Esophagus squamous epithelium (tissue), 5 donors: ENCODE measurements at regions not wholly inside any gene's neighbourhood (a gene's known extent, or its start where the extent isn't known, plus 50 kb on each side); places are given as distances from the start of the nearest gene placed in this dataset.

ENCODE experiments used
- DNase-seq: peaks from one replicate; lab custom pipeline; 2025; lab: John Stamatoyannopoulos, UW
- H3K27ac ChIP-seq, 4 donors: fragments of 200-600 bp; sonication (generic); one replicate each; pipeline ENCODE4 v1.5.1; 2016 to 2019; ENCODE audit warnings: mild to moderate bottlenecking in 1 of 4
- H3K27me3 ChIP-seq, 4 donors: fragments of 200-600 bp; sonication (generic); 1 replicate in 3 of 4; 2 replicates in 1 of 4; pipeline versions ENCODE4 v1.5.1 to v1.6.0; 2017 to 2021; ENCODE audit warnings: antibody characterized with exemption in 1 of 4
- H3K36me3 ChIP-seq, 3 donors: fragments of 200-600 bp; sonication (generic); one replicate each; pipeline ENCODE4 v1.5.1; 2016 to 2019
- H3K4me1 ChIP-seq, 3 donors: fragments of 200-600 bp; sonication (generic); one replicate each; pipeline ENCODE4 v1.5.1; 2017 to 2019
- H3K4me3 ChIP-seq, 4 donors: fragments of 200-600 bp; sonication (generic); 1 replicate in 3 of 4; 2 replicates in 1 of 4; pipeline ENCODE4 v1.5.1; 2016 to 2019; ENCODE audit warnings: mild to moderate bottlenecking in 2 of 4, moderate library complexity in 1 of 4
- H3K9me3 ChIP-seq, 3 donors: fragments of 200-600 bp; sonication (generic); one replicate each; pipeline ENCODE4 v1.5.1; 2016 to 2019
- CTCF ChIP-seq, 6 experiments: fragments of 450-650 bp in 4 of 6; fragments of 200-600 bp in 2 of 6; sonication (generic) in 2 of 6; IDR thresholded peaks; one replicate each; pipeline ENCODE4 v1.5.1; 2016 to 2019; ENCODE audit warnings: antibody characterized with exemption in 6 of 6, mild to moderate bottlenecking in 4 of 6, moderate library complexity in 4 of 6
- POLR2A ChIP-seq, 4 donors: fragments of 450-650 bp; IDR thresholded peaks; one replicate each; pipeline ENCODE4 v1.6.1; 2017; ENCODE audit warnings: antibody characterized with exemption in 4 of 4, mild to moderate bottlenecking in 4 of 4, moderate library complexity in 3 of 4
- WGBS, 2 donors: methylation state at CpG; one replicate each; pipeline ENCODE4 v1.1.5; 2018; 5-methylcytosine and 5-hydroxymethylcytosine counted together
- intact Hi-C: fragments of 100-400 bp; cut with DNase I; formaldehyde crosslinking; loops from one replicate; pipeline ENCODE4 v1.15.0; 2022
- donor health status: DM: yes; HTN: yes; CAD: no.

- intact Hi-C loops: no loop called here
- no peak for TF ChIP-seq POLR2A (IDR thresholded peaks at IDR 0.05)
- TF ChIP-seq CTCF (IDR thresholded peaks at IDR 0.05): no peak
- peaks cover 5 to 95% (median 19%) of the 10 kb centered on the region in 4 donors for H3K27me3 ChIP-seq
- H3K4me3 ChIP-seq: no peak overlapping the region
- 73 to 78% methylated on average over 15 to 16 of the region's 20 CpGs for WGBS, 2 donors
- H3K27ac ChIP-seq: no peak overlapping the region
- no peaks in the 10 kb centered on the region for H3K36me3 ChIP-seq
- no peaks in the 10 kb centered on the region for H3K9me3 ChIP-seq
- peaks cover 0 to 25% (median 6%) of the 10 kb centered on the region in 3 donors for H3K4me1 ChIP-seq
- no peak for DNase-seq
These were observed 95.2 kb upstream of the ANO1 start for GRCh38 chr11:69982690-69983570.

- Histone ChIP-seq H3K27me3 (peaks cover 5 to 95% (median 19%) of the 10 kb centered on the region in 4 donors), H3K4me3 (no peak overlapping the region), H3K36me3 (no peaks in the 10 kb centered on the region), H3K27ac (no peak overlapping the region), H3K4me1 (peaks cover 0 to 25% (median 6%) of the 10 kb centered on the region in 3 donors), H3K9me3 (no peaks in the 10 kb centered on the region)
- intact Hi-C loops: no loop called here
- DNase-seq: no peak
- TF ChIP-seq POLR2A (IDR thresholded peaks at IDR 0.05) (no peak), CTCF (IDR thresholded peaks at IDR 0.05) (no peak)
- 71 to 75% methylated on average over 9 of the region's 10 CpGs for WGBS, 2 donors
These were observed 94.6 kb upstream of the ANO1 start for GRCh38 chr11:69983571-69983877.

- H3K27ac ChIP-seq: no peak overlapping the region
- no peak overlapping the region for H3K4me3 ChIP-seq
- H3K9me3 ChIP-seq: no peaks in the 10 kb centered on the region
- no peak for TF ChIP-seq POLR2A (IDR thresholded peaks at IDR 0.05)
- no peak for TF ChIP-seq CTCF (IDR thresholded peaks at IDR 0.05)
- 23 to 27% methylated on average over 5 to 6 of the region's 10 CpGs for WGBS, 2 donors
- no peak for DNase-seq
- intact Hi-C loops: no loop called here
- no peaks in the 10 kb centered on the region for H3K36me3 ChIP-seq
- peaks cover 0 to 25% (median 6%) of the 10 kb centered on the region in 3 donors for H3K4me1 ChIP-seq
- peaks cover 5 to 98% (median 19%) of the 10 kb centered on the region in 4 donors for H3K27me3 ChIP-seq
These were observed 94.1 kb upstream of the ANO1 start for GRCh38 chr11:69983897-69984438.

- no peak overlapping the region for H3K4me3 ChIP-seq
- WGBS, 2 donors: 16 to 20% methylated on average over 14 of the region's 24 CpGs
These were observed 93.5 kb upstream of the ANO1 start for GRCh38 chr11:69984457-69985261.

More at GRCh38 chr11:69984457-69985261, 93.5 kb upstream of the ANO1 start:
- peaks cover 5 to 99% (median 19%) of the 10 kb centered on the region in 4 donors for H3K27me3 ChIP-seq
- intact Hi-C loops: no loop called here
- TF ChIP-seq POLR2A (IDR thresholded peaks at IDR 0.05) (no peak), CTCF (IDR thresholded peaks at IDR 0.05) (no peak)
- H3K4me1 ChIP-seq: peaks cover 0 to 25% (median 6%) of the 10 kb centered on the region in 3 donors
- no peak for DNase-seq
- no peak overlapping the region for H3K27ac ChIP-seq
- no peaks in the 10 kb centered on the region for H3K9me3 ChIP-seq
- no peaks in the 10 kb centered on the region for H3K36me3 ChIP-seq
